LoVo (cell line): ENCODE measurements at regions not wholly inside any gene's neighbourhood (a gene's known extent, or its start where the extent isn't known, plus 50 kb on each side); places are given as distances from the start of the nearest gene placed in this dataset.
"Not testable (repeated sequence)": the region's sequence is repeated elsewhere in the genome, so short reads cannot be mapped to it uniquely, and the experiment has no call there.

Experiments
- DNase-seq: peaks from one replicate; pipeline ENCODE4 v3.0.0-alpha.2; 2016; ENCODE audit warnings: low spot score

DNA sequence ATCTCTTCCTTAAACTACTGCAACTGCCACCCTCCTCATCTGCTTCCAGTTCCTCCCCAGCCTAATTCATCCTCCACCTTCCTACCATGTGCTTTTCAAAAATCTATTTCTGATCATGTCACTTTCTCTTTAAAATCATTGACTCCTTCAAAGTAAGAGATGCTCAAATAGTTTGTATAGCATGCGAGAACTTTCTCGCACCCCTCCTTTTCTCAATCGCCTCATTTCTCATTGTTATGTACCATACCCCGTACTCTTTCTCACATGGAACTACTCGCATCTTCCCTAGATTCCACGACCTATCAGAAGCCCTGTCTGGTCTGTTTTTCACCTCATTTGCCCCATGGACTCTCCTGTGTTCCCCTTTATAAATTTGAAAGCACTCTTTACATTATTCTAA lies 238.2 kb downstream of the NRIP1 start:
- DNase-seq = no peak

DNA sequence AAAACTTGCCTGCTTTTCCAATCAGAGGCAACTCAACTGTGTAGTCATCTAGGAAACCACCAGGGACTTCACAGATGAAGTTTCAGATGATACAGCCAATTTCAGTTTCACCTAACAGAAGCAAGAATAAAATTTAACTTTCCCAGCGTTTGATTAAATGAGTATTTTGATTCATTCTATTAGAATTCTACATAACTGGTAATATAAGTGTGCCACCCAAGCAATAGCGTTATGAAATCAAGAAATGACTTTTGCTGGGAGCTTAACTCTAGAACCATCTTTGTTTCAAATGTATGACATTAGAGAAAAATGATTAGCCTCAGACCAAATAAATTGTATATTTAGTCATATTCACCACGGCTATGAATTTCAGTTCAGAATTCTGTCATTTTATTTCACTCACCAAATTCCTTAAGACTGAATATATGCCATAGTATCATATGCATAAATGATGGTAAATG lies 239.3 kb downstream of the NRIP1 start:
- DNase-seq = no peak

DNA sequence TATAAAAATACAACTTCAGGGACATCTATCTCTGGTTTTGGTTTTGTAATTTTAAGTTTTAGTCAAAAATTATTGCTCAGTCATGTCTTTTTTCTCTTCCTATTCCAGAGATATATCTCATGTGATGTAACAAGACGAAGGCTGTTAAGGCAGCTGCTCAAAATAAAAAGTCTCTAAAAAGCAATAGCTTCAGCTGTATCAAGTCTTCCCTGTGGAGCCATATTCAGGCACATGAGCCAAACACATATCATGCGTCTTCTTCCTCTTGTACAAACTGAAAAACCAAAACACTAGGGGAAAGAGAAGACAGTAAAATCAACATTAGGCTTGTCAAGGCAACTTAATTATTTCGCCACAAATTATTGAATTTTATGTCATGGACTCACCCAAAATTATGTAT lies 240.7 kb downstream of the NRIP1 start:
- DNase-seq = no peak

DNA sequence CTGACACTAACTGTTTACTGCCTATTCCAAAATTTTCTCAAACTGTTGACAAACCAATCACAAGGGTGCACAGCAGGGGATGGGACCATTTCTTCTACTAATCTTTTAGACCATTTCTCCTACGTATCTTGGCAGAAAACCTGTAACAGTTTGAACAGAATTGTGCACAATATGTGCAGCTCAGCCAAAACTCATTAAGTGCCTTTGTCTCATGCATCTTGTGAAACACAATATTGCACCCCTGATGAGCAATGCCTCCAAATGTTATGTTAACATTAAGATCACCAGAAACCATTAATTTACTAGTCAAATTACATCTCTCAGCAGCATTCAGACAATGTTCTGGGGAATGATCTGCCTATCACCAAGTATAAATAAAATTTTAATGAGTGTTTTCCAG lies 247.5 kb downstream of the NRIP1 start:
- DNase-seq = no peak

DNA sequence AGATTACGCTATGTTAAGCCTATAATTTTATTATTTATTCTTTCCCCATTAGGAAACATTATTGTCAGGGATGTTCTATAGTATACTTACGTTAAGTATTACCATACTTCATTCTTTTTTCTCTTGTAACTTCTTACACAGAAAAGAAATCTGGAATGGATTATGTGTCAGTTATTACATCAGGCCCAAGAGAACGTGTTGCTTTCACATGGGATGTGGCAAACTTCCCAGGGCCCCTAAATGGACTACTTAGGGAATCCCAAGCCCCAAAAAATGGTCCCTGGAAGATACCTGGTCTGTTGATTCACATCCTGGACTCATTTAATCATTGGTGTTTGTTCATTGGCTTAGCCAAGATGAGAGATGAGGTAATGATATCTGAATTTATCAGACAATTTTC lies 249.8 kb downstream of the NRIP1 start:
- no peak for DNase-seq

DNA sequence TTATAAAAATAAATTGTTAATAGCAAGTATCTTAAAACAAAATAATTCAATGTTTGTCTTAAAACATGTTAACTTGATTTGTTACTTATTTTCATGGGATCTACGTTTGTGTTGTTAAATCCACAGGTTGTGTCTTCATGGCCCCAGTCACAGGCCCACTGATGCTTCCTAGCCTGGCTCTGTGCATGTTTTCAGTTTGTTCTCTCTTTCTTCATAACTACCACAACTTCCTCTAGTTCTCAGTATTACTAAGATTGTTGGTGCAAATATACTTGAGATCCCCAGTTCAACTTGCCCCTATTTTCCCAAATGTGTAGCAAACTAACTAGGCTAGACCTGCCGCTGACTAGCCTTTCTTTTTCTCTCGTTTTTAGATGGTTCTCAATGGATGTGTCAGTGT lies 250.5 kb downstream of the NRIP1 start:
- DNase-seq = no peak

DNA sequence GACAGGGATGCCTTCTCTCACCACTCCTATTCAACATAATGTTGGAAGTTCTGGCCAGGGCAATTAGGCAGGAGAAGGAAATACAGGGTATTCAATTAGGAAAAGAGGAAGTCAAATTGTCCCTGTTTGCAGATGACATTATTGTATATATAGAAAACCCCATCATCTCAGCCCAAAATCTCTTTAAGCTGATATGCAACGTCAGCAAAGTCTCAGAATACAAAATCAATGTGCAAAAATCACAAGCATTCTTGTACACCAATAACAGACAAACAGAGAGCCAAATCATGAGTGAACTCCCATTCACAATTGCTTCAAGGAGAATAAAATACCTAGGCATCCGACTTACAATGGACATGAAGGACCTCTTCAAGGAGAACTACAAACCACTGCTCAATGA lies 258.1 kb upstream of the SAMSN1 start:
- not testable (repeated sequence) for DNase-seq

DNA sequence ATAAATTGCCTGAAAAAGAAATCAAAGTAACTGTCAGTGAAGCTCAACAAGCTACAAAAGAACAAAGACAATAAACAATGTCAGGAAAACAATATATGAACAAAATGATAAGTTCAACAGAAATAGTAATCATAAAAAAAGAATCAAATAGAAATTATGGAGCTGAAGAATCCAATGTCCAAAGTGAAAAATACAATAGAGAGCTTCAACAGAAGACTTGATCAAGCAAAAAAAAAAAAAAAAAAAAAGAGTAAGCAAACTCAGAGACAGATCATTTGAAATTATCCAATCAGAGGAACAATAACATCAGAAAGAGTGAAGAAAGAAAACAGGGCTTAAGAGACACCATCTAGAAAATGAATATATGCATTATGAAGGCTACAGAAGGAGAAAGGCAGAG lies 251.4 kb upstream of the SAMSN1 start:
- DNase-seq = no peak

DNA sequence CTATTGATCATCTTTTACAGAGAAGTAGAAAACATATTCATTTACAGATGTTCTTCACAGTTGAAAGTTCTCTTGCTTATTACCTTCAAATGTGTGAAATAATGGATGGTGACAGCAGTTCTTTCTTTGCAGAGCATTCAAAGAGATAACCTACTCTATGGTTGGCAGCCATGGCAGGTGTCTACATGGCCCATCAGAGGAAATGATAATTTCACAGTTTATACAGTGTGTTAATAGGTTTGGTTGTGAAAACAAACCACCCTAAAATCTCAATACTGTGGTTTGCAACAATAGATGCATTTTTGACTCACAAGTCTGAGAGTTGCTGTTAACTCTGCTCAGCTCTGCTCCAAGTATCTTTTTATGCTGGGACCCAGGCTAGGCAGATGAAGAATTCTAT lies 241.2 kb upstream of the SAMSN1 start:
- no peak for DNase-seq

DNA sequence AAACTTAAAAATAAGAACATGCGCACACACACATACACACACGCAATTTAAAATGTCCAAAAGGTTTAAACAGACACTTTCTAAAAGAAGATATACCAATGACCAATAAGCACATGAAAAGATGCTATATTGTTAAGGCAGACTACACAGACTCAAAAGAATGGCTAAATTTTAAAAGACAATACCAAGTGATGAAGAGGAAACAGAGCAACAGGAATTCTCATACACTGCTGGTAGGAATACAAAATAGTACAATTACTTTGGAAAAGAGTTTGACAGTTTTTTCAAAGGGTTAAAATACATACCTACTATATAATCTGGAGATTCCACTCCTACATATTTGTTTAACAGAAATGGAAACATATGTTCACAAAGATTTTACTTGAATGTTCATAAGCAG lies 239.6 kb upstream of the SAMSN1 start:
- DNase-seq = no peak

DNA sequence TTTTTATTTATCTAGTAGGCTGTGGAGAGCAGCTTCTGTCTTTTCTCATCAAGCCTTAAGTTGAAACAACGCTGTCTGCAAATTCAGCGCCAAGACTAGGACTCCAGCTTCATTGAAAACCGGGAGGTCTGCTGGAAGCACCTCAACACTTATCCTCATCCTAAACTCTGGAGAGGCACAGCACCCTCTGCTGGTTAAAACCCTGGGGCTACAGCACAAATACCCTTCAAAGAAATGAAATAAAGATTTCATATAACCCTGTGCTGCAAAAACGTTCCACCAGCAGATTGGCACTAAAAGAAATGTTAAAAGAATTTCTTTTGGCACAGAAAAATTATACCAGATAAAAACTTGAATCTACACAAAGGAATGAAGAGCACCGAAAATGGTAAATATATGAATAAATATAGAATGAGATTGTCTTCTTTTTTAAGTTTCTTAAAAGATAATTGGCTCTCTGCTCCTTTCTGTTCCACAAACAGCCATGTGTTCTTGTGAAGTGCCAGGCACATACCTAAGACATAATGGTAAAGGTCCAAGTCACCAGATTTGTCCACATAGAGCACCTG lies 227.7 kb upstream of the SAMSN1 start:
- peak; percentile 39 for DNase-seq

DNA sequence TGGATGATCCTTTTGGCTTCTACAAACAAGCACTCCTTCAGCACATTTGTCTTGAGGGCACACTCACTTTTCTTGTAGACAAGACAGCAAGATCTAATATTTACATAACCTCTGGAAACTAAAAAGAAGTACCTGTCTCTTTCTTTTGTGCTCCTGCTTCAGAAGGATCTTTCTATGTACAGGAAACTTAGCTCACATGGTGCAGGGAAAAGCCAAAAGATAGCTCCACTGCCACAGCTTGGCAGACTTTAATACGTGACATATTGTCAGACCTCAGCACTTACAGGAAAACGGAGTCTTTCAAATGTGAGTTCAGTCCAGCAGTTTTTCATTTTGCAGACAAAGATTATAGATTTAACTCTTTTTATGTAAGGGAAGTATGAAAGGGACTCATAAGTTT lies 225.5 kb upstream of the SAMSN1 start:
- DNase-seq = no peak

DNA sequence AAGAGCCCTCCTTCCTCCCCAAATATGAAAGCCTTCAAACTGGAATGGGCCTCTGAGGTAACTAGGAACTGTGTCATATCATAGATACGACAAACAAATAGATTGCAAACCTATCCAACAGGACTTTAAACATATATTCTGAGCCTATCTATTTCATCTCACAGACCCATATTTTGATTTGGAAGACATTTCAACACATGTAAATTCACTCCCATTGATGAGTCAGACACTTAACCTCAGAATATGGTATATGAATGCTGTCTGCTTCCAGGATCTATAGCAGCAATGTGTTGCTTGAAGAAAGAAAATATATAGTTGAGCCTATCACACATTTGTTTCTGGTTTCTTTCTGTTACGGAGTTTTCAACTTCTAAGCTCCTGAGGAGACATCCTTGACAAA lies 221.9 kb upstream of the SAMSN1 start:
- DNase-seq = no peak

DNA sequence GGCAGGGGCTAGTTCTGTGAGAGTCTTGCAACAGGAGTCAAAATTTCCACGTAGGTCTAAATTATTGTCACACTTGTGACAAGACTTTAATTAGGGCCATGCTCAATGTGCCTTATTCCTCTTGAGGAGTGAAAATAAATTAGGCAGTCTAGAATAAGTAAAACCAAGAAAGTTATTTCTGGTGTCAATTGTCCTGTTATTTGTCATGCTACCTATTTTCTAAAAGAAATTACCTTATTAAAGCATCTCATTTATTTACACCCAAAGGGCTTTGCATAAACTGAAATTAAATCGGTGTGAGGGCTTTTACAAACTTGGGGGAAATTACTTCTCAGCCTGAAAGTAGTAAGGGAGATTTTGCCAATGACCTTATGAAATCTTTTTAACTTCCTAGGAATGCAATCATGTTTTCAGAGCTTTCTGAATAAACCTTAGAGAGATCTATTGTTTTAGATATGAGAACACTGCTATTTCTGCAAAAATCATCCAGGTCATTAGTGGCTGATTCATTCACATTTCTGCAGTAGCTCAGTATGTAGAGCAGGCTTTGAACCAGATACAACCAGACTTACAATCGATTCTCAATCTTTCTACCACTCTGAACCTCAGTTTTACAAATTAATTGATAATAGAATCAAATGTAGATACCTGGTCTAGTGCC lies 221.2 kb upstream of the SAMSN1 start:
- no peak for DNase-seq

DNA sequence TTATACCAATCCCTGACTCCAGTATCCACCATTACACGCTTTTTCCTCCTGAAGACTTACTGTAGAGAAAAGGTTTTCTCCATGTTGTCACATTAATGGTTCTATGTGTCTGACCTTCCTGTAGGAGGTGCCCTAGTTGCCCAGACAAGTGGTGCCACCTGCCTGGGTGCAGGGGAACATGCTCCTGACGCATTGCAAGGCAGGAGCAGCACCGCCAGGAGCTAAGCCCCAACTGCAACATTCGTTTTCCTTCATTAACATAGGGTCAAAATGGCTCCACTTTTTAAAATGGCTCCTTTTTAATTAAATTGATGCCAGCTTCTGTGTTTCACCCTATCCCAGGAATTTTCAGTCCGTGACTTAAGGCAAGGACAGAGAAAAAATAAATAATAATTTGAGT lies 220.1 kb upstream of the SAMSN1 start:
- DNase-seq = no peak

DNA sequence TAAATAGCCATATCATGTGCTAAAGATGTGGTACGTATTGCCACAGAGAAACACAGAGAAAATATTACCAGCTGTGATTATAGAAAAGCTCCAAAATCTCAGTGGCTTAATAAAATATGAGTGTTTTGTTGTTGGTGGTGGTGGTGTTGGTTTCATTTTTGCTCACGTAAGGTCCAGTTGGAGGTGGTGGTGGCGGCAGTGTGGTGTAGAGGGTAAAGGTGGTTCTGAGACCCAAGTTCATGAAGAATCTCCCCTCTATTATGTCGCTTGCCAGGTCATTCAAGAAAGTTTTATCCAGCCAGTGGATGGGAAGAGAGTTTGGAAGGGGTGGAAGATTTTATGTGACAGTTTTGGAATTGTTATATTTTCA lies 217.6 kb upstream of the SAMSN1 start:
- DNase-seq = no peak

DNA sequence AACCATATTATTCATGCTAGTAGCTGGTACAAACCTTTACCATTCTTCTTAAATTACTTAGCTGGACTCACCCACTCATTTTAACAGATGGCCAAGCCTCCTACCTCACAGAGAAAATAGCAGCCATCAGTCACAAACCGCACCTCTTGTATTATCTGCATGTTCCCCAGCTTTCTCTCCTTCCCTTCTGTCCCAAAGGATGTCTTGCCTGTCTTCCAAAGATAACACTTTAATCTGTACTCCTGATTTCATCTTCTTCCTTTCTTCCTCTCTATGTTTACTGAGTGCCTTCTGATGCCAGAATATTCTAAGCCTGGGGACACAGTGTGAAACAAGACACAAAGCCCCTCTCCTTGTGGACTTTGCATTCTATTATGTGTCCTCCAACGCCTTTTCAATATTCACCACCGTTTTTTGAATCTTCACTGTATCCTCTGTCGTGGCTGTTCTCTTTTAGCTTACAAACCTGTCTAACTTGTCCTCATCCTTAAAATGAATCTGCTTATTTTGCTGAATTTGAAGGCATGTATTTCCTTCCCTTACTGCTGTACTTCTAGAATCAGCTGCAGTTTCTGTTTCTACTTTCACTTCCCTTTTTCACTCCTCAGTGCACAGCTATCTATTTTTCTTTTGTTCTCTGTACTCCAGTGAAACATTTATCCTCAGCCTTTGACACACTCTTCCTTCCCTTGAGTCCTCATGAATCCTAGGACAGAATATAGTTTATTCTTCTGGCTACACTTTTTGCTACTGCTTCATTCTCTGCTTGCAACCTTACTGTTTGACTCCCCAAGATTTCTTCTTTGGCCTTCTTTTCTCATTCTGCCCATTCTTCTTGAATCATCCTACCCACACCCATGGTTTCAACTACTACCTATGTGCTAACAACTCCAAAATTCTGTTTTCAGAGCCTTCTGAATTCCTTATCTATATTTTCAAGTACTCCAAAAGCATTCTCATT lies 216.9 kb upstream of the SAMSN1 start:
- DNase-seq = no peak

DNA sequence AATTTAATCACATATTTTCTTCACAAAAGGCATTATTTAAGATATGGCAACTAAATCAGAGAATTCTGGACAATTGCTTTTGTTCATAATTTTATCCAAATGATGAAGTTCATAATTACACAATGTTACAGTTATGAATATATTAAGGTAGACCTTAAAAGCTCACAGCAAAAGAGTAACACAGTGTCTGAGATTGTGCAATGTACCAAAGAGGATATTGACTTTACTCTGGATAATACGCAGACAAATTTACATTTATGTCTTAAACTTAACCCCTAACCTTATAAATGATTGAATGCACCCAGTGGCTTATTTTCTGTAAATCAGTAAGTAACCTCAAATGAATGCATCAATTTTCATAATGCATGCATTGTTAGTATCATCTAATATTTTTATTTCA lies 216.2 kb upstream of the SAMSN1 start:
- DNase-seq = no peak

DNA sequence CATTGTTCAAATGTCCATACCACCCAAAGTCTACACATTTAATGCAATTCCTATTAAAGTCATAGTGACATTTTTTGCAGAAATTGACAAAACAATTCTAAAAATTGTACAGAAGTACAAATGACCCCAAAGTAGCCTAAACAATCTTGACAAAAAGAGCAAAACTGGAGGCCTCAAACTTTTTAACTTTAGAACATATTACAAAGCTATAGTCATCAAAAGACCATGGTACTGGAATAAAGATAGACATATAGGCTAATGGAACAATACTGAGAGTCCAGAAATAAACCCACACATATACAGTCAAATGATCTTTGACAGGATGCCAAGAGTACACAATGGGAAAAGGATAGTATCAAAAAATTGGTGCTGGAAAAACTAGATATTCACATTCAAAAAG lies 213.2 kb upstream of the SAMSN1 start:
- no peak for DNase-seq

DNA sequence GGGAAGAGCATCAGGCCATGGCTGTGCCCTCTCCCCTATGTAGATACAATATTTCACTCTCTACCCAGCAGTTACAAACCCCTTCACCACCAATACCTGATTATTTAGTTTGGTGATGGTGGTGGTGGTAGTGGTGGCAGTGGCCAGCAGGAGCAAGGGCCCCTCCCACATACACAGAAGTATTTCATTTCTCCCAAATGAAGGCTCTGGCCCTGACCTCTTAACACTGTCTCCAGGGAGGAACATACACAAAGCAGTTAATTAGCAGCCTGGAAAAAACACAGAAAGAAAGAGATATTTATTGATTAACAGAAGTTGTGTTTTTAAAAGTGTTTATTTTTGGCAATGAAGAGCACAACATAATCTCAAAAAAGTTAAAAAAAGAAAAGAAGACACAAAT lies 212.7 kb upstream of the SAMSN1 start:
- no peak for DNase-seq

DNA sequence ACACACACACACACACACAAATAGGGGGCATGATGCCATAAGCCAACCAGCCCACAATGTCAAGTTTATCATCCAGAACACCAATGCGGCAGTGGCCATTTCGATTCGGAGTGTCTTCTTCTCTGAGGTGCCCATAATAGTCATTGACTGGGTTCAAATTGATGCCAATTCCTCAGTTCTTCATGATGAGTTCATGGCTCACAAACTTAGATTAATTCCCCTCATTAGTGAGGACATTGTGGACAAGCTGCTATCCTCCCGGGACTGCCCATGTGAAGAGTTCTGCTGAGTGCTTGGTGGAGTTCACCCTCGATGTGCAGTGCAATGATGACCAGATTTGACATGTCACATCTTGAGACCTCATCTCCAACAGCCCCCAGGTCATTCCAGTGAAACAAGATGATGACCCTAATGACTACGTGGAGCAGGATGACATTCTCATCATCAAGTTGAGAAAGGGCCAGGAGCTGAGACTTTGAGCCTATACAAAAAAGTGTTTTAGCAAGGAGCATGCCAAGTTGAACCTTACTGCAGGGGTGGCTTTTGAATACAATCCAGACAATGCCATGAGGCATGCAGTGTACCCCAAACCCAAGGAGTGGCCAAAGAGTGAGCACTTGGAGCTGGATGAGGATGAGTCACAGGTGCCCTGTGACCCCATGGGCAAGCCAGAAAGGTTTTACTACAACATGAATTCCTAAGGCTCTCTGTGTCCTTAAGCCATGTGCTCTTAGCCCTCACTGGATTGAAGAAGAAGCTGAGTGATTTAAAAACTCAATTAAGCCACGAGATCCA lies 211.6 kb upstream of the SAMSN1 start:
- DNase-seq = no peak

DNA sequence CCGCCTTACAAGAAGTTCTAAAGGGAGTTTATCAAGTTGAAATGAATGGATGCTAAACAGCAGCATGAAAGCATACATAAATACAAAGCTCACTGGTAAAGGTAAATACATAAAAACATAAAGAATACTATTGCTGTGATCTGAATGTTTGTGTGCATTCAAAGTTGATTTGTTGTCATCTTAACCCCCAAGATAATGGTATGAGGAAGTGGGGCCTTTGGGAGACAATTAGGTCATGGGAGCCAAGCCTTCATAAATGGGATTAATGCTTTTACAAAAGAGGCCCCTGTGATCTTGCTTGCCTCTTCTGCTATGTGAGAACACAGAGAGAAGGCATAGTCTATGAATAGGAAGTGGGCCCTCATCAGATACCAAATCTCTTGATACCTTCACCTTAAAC lies 209.0 kb upstream of the SAMSN1 start:
- no peak for DNase-seq
